Limb (tissue), 2 donors: ENCODE measurements at regions not wholly inside any gene's neighbourhood (a gene's known extent, or its start where the extent isn't known, plus 50 kb on each side); places are given as distances from the start of the nearest gene placed in this dataset.

Source experiments
- DNase-seq, 2 donors: peaks; one replicate each; pipeline ENCODE4 v3.0.0-alpha.2; 2016; ENCODE audit errors: extremely low spot score in 2 of 2

DNA sequence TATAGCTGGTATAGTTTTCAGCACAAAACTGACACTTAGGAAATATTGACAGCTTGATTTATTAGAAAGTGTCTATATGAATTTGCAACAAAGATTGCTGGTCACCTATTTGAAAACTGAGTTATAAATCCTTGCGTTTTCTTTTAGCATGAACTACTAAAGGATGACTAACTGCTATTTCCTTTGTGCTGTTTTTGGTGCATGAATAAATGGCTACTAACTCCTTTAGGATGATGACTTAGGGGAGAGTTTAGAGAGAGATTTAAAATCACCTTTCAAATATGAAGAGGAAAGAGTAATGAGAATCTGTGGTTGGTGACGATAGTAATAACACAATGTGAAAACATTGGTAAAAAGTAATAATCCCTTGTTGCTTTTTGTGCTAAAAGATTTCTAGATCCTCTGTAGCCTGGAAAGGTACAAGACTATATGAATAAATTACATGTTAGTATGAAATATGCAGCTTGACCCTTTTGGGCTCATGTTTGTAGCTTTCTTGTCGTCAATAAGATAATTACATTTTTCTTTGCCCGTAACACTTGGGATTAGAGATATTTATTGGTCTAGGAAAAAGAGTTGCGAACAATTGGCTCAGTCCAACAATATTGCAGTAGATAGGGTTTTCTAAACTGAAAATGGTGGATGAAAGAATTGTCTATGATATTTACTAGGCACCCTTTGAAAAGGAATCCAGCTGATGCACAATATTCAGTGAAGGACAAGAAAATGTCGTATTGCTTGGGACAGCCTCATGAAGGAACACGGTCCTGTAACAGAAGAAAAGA is 453.0 kb downstream of the ADAMTS20 start:
- no peak for DNase-seq

DNA sequence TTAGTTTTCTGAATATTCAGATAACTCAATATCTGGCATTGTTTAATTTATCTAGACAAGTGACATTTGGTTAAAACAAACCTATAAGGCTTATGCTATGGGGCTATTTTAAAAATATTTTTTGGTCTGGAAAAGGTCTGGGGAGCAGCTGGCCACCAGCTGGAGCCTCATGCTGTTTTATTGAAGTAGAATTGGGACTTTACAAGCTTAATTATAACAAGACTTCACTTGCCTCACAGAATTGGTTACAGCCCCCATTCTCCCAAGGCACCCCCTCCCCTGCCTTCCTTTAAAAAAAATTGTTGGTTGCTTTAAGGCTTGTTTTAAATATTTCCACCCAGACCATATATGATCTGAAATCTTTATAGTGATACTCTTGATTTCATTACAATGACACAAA is 453.9 kb downstream of the ADAMTS20 start:
- DNase-seq: no peak

DNA sequence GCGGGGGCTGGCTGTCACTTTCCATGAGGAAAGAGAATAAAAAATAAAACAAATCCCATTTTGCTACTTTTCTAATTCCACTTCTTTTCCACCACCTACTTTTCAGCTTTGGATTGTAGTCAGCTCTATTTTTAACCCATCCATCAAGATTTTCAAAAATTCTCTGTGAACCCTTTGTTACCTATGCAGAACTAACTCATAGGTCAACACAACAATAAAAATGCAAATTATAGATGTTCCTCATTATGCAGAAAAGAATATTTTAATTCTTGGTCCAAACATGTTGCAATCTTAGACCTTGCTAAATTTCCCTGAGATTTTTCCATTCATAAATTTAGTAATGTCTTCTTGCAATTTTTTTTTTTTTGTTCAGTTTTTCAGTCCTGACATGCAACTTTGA is 454.5 kb downstream of the ADAMTS20 start:
- no peak for DNase-seq

DNA sequence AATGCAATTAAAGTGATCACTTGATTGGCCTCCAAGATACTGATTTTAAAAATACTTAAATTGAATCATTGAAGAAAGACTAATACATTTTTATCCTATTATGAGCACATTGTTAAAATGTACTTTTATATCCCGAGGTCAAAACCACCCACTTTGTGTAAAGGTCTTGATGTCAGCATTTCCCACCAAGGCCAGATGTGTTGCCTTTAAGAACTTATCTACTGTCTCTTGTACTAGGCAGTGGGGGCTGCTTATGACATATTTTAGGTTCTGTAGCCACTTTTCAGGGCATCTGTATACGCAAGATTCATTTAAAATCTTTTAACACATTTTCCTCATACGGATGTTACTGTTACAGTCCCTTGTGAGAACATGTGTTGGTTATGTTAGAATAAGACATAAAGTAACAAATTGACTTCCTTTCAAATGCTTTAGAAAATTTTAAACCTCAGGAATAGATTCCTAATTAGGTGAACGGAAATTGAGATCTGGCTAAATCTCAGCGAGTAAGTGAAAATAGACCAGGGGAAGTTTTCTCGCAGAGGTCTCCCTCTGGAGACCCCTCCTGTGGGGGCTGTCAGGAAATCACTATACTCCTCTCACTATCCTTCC is 456.2 kb downstream of the ADAMTS20 start:
- no peak for DNase-seq

DNA sequence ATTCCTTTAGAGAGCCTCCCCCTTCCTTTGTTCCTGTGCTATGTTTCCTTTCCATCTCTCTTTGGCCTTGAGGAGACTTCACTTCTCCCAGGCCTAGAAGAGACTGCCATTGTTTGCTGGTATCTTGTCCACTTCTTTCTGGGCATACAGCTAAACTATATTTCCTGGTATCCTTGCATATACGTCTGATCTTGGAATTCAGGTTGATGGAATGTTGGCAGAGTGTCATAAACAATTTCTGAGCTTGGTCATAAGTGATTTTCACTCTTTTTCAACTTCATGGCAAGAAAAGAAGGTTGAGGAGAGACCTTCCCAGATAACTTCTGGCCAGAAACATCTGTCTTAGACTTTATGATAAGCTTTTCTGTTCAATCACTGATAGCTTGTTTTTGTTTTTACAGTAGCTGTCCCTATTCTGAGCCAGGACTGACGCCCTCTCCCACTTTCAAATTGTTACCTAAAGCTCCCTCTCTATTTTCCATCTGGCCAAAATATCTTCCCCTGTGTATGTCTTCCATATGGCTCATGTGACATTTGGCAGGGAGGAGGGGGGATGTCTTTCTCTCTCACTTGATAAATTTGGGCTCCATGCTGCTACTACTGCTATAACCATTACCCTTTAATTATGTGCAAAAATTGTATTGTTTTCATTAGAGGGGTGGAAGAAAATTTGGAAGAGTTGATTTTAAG is 457.0 kb downstream of the ADAMTS20 start:
- DNase-seq: no peak

DNA sequence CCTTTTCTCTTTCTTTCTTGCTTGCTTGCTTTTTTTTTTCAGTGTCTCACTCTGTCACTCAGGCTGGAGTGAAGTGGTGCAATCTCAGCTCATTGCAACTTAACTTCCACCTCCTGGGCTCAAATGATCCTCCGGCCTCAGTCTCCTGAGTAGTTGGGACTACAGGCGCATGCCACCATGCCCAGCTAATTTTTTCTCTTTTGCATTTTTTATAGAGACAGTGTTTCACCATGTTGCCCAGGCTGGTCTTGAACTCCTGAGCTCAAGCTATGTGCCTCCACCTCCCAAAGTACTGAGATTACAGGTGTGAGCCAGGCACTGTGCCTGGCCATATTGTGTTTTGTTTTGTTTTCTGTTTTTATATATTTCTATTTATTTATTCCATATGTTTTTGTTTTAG is 461.0 kb downstream of the ADAMTS20 start:
- DNase-seq: no peak

DNA sequence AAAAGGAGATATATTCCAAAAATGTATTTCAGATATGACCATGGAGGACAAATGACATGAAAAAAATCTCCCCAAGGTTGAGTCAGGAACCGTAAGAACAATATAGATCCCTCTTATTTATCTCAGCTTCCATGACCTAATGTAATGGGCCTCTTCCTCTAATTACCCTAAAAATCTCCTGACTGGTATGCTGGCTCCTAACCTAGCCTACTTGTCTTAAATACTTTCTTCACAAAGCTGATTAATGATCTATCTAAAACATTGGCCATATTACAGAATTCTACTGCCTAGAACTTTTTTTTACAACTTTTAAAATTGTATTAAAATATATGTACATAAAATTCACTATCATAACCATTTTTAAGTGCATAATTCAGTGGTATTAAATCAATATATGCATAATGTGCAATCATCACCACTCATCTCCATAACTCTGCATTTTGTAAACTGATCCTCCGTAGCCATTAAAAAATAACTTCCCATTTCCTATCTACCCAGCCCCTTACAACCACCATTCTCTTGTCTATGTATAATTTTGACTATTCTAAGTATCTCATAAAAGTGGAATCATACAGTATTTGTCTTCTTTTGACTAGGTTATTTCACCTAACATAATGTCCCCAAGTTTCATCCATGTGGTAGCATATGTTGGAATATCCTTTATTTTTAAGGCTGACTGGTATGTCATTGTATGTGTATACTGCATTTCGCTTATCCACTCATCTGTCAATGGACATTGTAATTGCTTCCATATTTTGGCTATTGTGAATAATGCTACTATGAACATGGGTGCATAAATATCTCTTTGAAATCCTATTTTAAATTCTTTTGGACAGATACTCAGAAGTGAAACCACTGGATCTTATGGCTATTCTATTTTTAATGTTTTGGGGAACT is 464.6 kb downstream of the ADAMTS20 start:
- DNase-seq: no peak

DNA sequence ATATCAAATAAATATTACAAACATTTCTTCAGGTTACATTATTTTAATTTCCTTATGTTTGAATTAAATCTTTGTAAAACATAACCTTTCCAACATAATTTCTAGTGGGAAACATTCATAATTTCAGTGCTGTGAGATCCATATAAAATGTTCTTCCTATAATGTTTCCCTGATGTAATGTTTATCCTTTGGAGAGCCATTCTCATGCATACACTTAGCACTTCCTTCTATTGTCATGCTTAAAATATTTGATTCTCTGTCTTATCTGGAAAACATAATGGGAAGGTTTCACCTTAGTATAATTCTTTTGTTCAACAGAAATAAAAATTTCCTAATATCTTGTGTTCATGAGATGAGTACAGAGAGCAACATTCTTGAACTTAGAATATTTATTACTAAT is 472.5 kb downstream of the ADAMTS20 start:
- DNase-seq: no peak

DNA sequence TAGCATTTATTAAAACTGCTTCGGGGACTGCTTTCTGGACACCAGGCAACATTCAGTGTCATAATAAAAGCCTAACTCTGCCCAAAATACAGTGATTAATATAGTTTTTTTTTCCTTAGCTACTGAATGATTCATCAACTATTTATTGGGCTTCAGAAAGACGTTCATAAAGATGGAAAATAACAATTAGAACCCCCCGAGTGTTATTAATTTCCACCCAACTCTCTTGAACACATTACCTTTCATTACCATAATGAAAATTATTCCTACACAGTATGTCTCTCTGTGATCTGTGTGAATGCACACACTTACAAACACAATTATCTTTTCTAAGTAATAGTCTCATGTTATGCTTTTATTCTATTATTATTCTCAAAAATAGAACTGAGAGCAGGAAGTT is 473.0 kb downstream of the ADAMTS20 start:
- DNase-seq: no peak

DNA sequence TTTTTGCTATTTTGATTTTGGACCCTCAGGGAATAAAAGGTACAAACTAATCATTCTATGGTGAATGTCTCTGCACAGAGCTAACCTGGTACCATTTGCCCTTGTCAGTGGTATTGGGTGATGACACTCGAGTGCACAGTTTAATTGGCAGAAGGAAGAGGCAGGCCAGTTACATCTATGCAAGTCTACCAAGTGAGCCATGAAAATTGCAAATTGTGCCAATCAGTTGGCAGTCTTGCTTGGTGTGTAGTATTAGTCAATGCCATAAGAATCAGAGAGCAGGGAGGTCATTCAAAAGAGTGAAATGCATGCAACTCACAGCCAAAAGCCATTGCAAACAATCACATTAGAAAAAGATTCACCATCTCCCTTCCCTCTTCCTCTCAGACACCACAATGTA is 479.6 kb downstream of the ADAMTS20 start:
- DNase-seq: no peak

DNA sequence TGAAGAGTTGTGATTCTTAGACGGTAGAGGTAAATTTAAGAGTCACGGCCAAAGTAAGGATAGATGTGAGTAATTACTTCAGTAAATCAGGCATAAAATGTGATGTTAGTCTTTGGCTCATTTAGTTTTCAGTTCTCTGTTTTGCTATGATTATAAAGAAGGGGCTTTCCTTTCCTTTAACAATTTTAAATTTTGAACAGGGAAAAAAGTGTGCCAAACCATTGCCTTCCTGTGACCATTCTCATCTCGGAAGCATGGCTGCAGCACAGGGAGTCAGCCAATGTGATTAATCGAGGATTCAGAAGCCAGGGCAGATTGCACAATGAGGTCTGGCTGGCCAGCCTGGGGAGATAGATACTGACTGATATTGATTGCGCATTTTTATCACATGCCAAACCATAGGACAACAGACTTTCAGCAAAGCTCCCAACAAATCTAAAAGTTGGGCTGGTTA is 480.2 kb upstream of the PRICKLE1 start:
- no peak for DNase-seq

DNA sequence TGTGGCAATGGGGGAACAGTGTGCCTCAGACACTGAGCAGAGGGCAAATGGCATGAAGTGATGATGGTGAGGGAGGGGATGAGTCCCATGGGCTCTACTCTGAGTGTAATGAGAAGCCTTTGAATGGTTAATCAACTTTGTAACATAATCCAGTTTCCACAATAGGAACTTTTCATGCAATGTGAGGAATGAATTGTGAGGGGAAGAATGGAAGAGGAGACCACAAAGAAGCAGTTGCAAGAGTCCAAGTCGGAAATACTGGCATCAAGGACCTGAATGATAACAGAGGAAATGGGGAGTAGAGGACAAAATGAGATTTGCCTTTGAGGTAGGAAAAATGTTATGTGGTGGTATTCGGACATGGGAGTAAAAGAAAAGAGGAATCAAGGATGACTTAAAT is 476.9 kb upstream of the PRICKLE1 start:
- DNase-seq: no peak

DNA sequence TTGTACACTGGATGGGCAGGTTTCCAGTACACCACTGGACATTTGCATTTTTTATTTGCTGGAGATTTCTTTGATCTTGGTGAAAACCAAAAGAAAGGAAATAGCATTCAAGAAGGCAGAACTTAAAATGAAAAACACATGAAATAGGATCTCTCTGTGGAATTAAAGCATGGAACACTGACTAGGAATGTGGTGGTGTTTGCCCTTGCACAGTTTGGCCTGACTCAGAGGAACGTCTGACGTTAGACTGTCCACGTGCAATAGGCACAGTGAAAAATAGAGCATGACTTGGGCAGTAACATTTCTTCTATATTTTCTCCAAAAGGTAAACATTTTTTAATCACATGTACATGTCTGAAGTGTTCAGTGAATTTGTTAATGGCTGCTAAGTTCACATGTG is 474.1 kb upstream of the PRICKLE1 start:
- no peak for DNase-seq

DNA sequence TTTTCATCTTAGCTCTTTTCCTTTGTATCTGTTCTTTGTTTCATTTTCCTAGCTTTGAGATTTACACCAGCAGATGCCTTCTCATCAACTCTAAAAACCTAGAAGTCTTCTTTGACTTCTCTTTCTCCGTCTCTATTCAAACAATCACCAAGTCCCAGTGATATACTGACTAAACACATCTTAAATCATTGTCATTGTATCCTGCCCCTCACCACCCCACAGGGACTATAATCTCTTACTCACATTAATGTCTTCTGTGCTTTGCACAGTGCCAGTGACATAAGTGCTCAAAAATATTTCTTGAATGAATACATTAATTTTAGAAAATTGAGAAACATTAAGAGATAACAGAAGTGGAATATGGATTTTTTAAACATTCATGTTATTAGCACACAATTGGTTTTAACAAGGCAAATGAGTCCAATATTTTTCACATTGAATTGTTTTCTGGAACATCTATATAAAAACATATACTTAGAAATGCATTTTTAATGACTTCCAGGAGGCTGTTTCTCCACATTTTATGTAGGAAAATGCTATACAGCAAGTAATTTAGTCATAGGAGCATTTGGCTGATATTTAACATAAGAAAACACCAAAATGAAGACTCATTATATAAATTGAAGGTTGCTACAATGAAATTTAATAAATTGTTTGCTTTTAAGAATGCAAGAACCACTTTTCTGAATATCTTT is 472.8 kb upstream of the PRICKLE1 start:
- DNase-seq: peak in 1 of 2 donors; percentile 21

DNA sequence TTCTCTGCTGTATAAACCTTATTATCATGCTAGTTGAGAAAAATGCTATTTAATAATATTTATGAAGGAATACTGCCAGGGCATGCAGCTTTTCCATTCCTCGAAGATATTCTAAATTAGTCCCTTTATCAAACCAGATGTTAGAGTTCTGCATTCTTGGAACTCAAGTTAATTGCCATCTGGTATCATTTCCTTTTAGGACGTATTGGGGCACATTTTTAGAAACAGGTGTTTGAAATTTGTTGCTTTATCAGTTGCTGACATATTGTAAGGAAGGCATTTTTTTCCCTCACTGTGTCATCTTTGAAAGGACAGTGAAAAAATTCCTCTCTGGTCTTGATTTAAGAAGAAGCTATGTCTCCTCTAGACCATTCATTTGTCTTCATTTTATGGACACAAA is 471.2 kb upstream of the PRICKLE1 start:
- peak in 1 of 2 donors; percentile 30 for DNase-seq

DNA sequence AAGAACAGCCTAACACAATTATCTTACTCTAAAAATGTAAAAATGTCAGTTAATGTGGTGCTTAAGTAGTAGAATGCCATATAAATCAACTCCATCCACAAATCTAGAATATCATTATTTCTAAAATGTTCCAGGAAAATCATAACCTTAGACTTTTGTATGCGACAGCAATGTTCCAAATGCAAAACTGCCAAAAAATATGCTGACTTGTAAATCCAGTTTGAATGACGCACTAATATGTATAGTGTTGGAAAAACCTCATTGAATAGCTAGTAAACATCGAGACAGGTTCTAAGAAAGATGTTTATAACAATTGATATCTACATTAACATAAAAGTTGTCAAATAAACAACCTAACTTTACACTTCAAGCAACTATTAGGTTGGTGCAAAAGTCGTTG is 469.1 kb upstream of the PRICKLE1 start:
- no peak for DNase-seq

DNA sequence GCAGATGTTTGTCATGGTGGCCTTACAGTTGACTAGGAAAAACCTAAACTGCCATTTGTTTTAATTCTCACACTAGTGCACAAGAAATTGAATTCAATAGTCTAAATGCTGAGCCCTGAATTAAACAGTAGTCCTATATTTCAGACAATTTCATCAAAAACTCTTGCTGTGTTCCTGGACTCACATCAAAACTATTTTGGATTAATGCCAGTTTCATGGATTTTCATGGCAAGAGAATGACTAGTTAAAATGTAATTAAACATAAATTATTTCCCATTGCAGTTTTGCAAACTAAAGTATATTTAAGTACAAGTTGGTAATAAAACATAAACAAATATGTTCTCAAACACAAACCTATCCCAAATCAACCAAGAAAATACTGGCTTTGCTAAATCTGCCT is 468.0 kb upstream of the PRICKLE1 start:
- DNase-seq: no peak

DNA sequence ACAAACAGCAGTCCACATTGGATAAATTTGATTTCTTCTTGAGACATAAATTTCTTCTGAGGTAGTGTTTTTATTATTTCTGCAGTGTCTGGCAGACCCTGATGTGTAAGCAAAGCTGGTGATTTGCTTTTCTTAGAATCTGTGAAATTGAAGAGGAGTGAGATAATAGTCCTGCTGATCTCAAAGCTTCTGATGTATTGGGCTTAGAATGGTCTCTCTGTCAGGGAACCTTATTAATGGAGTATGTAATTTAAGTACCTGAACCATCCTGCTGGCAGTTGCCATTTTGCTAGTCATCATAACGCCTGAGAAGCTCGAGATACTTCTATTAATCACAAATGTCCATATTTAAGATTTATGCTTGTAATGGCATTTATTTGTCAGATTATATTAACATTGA is 464.5 kb upstream of the PRICKLE1 start:
- no peak for DNase-seq

DNA sequence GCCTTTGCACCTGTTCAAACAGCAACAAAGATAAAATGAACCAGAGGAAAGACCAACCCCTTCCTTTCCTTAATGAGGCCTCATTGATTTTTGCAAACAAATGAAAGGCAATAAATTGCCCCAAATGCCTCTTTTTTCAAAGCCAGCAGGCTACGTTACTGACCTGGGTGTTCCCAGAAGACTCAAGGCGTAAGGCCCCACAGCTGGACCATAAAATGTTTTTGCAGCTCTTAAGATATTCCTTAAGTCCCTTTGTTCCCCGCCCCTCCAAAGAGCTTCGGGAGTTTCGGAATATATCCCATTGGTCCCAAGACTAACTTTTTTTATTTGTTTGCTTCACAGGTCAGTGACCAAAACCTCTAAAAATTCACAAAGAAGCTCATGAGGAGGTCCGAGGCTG is 462.9 kb upstream of the PRICKLE1 start:
- DNase-seq: no peak

DNA sequence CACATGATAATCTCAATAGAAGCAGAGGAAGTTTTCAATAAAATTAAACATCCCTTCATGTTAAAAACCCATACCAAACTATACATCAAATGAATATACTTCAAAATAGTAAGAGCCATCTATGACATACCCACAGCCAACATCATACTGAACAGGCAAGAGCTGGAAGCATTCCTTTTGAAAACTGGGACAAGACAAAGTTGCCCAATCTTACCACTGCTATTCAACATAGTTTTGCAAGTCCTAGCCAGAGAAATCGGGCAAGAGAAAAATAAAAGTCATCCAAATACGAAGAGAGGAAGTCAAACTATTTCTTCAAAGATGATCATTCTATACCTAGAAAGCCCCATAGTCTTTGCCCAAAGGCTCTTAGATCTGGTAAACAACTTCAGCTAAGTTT is 454.7 kb upstream of the PRICKLE1 start:
- DNase-seq: no peak

DNA sequence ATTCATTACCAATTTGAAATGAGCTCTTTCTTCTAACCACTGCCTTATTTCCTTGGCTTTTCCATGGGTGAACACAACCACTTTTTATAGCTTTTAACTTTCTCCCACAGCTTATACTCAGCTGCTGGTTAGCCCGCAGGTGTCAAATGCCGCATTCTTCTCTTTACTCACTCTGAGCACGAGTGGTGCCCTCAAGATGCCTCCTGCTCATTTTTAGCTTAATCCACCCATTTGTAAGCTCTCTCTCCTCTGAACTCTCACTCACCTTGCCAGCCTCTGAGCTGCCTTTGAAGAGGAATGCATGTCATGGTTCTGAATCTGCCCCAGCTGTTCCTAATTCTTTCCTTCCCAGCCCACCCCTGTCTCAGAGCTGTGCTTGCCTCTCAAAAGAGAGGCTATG is 449.4 kb upstream of the PRICKLE1 start:
- no peak for DNase-seq
